ENCODE measurements at regions not wholly inside any gene's neighbourhood (a gene's known extent, or its start where the extent isn't known, plus 50 kb on each side); places are given as distances from the start of the nearest gene placed in this dataset.

DNA sequence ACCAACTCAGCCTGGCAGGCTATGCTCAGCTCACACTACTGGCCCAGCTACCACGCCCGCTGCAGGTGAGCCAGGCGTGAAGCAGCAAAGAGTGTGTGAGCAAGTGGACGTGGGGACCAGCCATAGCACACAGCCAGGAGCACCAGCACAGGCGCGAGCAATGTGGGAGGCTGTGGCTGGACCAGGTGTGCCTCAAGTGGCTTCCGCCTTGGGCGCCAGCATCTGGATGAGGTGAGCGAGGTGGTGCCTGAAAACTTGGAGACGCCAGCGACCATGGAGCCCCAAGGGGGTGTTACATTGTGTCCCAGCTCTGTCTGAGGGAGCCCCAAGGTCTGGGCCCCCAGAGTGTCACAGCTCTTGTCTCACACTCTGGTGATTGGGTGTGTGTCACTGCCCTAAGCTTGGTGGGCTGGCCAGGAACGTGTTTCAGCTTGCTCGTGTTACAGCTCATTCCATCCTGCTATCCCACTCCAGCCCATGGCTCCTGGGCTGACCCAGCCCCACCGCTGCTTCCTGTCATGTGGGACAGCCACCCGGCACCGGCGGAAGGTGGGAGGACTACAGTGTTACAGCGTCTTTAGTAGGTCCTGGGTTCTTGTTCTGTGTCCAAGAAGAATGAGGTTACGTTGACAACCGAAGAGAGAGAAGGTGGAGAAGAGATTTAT, 508.0 kb upstream of the MMS22L start:
- no peak overlapping the region for H3K4me3 Mint-ChIP-seq
- H3K4me1 Mint-ChIP-seq = no peaks in the 10 kb centered on the region
- no peak overlapping the region for H3K27ac Mint-ChIP-seq (ENCODE audit: unreplicated experiment)
- peaks cover 13% of the 10 kb centered on the region for H3K36me3 Mint-ChIP-seq (ENCODE audit: low read depth)
- TF ChIP-seq, protein P1, sequence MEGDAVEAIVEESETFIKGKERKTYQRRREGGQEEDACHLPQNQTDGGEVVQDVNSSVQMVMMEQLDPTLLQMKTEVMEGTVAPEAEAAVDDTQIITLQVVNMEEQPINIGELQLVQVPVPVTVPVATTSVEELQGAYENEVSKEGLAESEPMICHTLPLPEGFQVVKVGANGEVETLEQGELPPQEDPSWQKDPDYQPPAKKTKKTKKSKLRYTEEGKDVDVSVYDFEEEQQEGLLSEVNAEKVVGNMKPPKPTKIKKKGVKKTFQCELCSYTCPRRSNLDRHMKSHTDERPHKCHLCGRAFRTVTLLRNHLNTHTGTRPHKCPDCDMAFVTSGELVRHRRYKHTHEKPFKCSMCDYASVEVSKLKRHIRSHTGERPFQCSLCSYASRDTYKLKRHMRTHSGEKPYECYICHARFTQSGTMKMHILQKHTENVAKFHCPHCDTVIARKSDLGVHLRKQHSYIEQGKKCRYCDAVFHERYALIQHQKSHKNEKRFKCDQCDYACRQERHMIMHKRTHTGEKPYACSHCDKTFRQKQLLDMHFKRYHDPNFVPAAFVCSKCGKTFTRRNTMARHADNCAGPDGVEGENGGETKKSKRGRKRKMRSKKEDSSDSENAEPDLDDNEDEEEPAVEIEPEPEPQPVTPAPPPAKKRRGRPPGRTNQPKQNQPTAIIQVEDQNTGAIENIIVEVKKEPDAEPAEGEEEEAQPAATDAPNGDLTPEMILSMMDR (conservative IDR thresholded peaks at IDR 0.05) = no peak
- H3K27me3 Mint-ChIP-seq (ENCODE audit: low read depth) = no peaks in the 10 kb centered on the region
- H3K9me3 Mint-ChIP-seq = peaks cover 9% of the 10 kb centered on the region
- no peak for DNase-seq (ENCODE audit: low read depth, low spot score)

DNA sequence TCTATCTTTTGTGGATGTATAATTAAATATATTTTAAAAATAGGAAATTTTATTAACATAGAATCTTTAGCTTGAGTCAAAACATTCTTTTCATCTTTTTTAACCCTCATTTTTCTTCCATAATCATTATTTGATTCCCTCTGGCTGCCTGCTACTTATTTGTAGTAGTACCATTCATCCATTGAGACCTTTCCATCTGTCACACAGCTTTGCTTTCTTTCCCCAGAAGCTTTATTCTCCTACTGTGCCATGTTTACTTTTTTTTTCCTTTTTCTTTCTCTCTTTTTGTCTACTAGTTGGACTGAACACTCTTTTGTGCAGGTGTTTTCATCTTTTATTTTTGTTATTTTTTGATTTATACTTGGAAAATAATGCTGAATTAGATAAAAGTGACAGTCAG, 522.6 kb upstream of the MMS22L start:
- H3K4me1 Mint-ChIP-seq = peaks cover 9% of the 10 kb centered on the region
- no peak for DNase-seq (ENCODE audit: low read depth, low spot score)
- TF ChIP-seq, protein P1 (conservative IDR thresholded peaks at IDR 0.05) = no peak
- H3K27ac Mint-ChIP-seq (ENCODE audit: unreplicated experiment) = no peak overlapping the region
- H3K27me3 Mint-ChIP-seq (ENCODE audit: low read depth) = no peaks in the 10 kb centered on the region
- no peaks in the 10 kb centered on the region for H3K36me3 Mint-ChIP-seq (ENCODE audit: low read depth)
- H3K9me3 Mint-ChIP-seq = peaks cover 6% of the 10 kb centered on the region
- H3K4me3 Mint-ChIP-seq = no peak overlapping the region

DNA sequence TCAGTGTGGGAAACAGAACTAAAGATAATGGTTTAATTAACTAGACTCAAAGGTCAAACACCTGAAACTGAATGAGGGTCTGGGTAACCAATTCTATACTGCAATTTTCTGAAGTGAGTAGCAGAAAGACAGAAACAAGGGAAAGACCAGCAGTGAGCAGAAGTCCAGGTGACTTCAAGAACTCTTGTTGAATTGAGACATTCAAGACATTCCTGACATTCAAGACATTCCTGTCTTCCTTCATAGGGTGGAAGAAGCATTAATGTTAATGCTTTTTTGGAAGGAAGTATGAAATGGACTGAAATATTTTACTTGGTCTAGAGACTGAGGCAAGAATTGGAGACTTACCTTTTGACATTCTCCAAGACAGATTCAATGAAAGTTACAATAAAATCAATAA, 529.9 kb upstream of the MMS22L start:
- Mint-ChIP-seq H3K36me3 (ENCODE audit: low read depth) (no peaks in the 10 kb centered on the region), H3K27me3 (ENCODE audit: low read depth) (no peaks in the 10 kb centered on the region), H3K4me3 (no peak overlapping the region), H3K27ac (ENCODE audit: unreplicated experiment) (no peak overlapping the region), H3K9me3 (no peaks in the 10 kb centered on the region), H3K4me1 (peaks cover 11% of the 10 kb centered on the region)
- no peak for DNase-seq (ENCODE audit: low read depth, low spot score)
- TF ChIP-seq, protein P1 (conservative IDR thresholded peaks at IDR 0.05) = no peak

DNA sequence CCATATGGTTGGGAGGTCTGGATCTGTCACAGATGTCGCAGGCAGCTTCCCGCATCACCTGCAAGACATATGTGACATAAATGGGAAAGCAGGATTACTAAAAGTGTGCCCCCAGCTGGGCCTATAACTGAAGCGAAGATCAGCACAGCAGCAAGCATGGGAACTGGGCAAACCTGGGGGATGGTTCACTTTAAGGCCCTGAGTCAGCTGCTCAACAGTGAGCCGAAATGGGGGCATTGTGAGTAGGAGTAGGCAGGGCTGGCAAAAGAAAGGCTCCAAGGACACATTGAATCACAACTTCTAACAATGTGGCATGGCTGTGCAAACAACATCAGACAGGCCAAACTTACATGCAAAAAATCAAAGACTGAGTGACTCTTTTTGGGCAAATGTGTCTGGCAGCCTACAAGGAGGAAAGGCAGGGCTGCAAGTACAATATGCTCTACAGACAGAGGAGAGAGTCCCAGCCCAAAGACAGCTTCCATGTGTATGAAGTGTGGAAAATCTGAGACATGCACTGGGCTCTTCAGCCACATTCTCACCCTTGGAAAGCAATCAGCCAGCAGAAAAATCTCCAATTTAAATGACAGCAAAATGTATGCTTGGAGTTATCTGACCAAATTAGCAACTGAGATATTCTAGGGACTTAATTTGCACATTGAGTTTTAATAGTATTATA, 531.0 kb upstream of the MMS22L start:
- DNase-seq (ENCODE audit: low read depth, low spot score) = no peak
- Mint-ChIP-seq H3K27ac (ENCODE audit: unreplicated experiment) (no peak overlapping the region), H3K4me1 (peaks cover 12% of the 10 kb centered on the region), H3K36me3 (ENCODE audit: low read depth) (no peaks in the 10 kb centered on the region), H3K27me3 (ENCODE audit: low read depth) (no peaks in the 10 kb centered on the region), H3K4me3 (no peak overlapping the region), H3K9me3 (no peaks in the 10 kb centered on the region)
- TF ChIP-seq, protein P1 (conservative IDR thresholded peaks at IDR 0.05) = no peak

DNA sequence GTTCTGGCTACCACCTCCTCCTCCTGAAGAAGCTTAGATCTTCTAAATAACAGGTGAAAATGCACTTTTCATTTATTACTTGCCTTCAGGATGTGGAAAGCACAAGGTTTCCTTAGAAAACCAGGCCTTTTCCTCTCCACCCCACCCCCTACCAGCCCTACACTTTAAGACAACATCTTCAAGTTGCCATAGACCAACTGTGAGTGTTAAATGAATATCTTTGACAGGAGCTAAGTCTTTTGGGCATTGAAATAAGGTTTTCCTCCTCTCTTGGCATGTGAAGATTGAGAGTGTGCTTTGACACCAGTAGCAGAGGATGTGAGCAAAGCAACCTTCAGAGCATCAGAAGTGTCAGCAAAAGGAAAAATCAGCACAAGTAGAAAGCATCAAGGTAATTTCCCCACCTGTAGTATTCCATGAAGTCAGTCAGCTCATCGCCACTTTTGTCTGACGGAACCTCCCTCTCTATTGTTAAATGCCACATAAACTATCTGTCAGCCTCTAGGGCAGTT, 532.3 kb upstream of the MMS22L start:
- Mint-ChIP-seq H3K36me3 (ENCODE audit: low read depth) (no peaks in the 10 kb centered on the region), H3K4me1 (peaks cover 25% of the 10 kb centered on the region), H3K27ac (ENCODE audit: unreplicated experiment) (no peak overlapping the region), H3K9me3 (no peaks in the 10 kb centered on the region), H3K4me3 (no peak overlapping the region), H3K27me3 (ENCODE audit: low read depth) (no peaks in the 10 kb centered on the region)
- TF ChIP-seq, protein P1 (conservative IDR thresholded peaks at IDR 0.05) = no peak
- DNase-seq (ENCODE audit: low read depth, low spot score) = no peak
